PC-9 (cell line): ENCODE measurements at regions not wholly inside any gene's neighbourhood (a gene's known extent, or its start where the extent isn't known, plus 50 kb on each side); places are given as distances from the start of the nearest gene placed in this dataset.

Source experiments
- EZH2 ChIP-seq: fragments of 200-600 bp; sonication (generic); IDR thresholded peaks from 2 replicates; pipeline ENCODE4 v1.8.0; 2017; ENCODE audit warnings: antibody characterized with exemption, low read depth
- TF ChIP-seq, protein P1 (sequence below): fragments of 200-600 bp; sonication (generic); conservative IDR thresholded peaks from 2 replicates; pipeline ENCODE4 v1.6.1; 2017; ENCODE audit warnings: mixed run types, antibody characterized with exemption, mild to moderate bottlenecking, moderate library complexity

DNA sequence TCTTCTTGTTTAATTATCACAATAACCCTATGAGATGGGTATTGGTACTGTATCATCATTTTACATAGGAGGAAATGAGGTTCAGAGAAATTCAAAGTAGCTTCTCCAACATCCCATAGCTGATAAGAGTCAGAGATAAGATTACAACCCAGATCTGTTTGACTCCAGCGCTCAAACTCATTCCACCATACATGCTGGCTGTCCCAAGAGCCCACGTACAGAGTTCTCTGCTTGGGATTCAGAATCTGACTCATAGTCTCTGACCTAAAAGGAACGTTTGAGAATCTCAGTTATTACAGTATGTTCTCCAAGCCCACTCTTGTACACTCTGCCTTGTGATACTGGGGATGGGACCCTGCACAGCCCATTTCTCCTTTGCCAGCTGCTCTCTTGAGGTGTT is 90.2 kb downstream of the TMEM215 start:
- TF ChIP-seq, protein P1, sequence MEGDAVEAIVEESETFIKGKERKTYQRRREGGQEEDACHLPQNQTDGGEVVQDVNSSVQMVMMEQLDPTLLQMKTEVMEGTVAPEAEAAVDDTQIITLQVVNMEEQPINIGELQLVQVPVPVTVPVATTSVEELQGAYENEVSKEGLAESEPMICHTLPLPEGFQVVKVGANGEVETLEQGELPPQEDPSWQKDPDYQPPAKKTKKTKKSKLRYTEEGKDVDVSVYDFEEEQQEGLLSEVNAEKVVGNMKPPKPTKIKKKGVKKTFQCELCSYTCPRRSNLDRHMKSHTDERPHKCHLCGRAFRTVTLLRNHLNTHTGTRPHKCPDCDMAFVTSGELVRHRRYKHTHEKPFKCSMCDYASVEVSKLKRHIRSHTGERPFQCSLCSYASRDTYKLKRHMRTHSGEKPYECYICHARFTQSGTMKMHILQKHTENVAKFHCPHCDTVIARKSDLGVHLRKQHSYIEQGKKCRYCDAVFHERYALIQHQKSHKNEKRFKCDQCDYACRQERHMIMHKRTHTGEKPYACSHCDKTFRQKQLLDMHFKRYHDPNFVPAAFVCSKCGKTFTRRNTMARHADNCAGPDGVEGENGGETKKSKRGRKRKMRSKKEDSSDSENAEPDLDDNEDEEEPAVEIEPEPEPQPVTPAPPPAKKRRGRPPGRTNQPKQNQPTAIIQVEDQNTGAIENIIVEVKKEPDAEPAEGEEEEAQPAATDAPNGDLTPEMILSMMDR, result no peak
- TF ChIP-seq EZH2, result no peak
